ENCODE measurements at regions not wholly inside any gene's neighbourhood (a gene's known extent, or its start where the extent isn't known, plus 50 kb on each side); places are given as distances from the start of the nearest gene placed in this dataset.

- no peak for DNase-seq (ENCODE audit: low read depth)
- TF ChIP-seq, protein P1, sequence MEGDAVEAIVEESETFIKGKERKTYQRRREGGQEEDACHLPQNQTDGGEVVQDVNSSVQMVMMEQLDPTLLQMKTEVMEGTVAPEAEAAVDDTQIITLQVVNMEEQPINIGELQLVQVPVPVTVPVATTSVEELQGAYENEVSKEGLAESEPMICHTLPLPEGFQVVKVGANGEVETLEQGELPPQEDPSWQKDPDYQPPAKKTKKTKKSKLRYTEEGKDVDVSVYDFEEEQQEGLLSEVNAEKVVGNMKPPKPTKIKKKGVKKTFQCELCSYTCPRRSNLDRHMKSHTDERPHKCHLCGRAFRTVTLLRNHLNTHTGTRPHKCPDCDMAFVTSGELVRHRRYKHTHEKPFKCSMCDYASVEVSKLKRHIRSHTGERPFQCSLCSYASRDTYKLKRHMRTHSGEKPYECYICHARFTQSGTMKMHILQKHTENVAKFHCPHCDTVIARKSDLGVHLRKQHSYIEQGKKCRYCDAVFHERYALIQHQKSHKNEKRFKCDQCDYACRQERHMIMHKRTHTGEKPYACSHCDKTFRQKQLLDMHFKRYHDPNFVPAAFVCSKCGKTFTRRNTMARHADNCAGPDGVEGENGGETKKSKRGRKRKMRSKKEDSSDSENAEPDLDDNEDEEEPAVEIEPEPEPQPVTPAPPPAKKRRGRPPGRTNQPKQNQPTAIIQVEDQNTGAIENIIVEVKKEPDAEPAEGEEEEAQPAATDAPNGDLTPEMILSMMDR (IDR thresholded peaks at IDR 0.05; ENCODE audit: control insufficient read depth, extremely low read depth, insufficient read depth) = no peak
- H3K4me3 ChIP-seq (ENCODE audit: low read depth, low read length) = no peak overlapping the region
Measured at GRCh38 chr3:106830334-106830733, 546.9 kb upstream of the CCDC54 start.

DNA sequence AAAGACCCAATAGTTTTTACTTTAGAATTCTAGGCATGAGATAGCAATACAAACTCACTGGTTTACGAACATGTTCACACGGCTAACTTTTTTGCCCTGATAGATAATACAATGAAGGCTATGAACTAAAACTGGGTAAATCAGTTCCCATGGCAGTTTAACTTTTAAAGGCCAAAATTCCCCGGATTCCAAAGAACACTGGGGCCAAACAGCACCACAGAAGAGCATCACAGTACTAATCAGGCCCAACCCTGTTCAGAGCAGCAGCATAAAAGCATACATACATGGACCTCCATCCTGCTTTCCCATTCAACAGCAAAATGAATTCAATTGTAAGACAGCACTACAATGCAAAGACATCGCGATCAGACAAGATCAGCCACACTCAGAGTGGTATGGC lies 540.3 kb upstream of the CCDC54 start:
- TF ChIP-seq, protein P1 (IDR thresholded peaks at IDR 0.05; ENCODE audit: control insufficient read depth, extremely low read depth, insufficient read depth) = no peak
- H3K4me3 ChIP-seq (ENCODE audit: low read depth, low read length) = no peak overlapping the region
- DNase-seq (ENCODE audit: low read depth) = no peak

- TF ChIP-seq, protein P1 (IDR thresholded peaks at IDR 0.05; ENCODE audit: control insufficient read depth, extremely low read depth, insufficient read depth) = no peak
- no peak overlapping the region for H3K4me3 ChIP-seq (ENCODE audit: low read depth, low read length)
- DNase-seq (ENCODE audit: low read depth) = no peak
Measured at GRCh38 chr3:106837616-106838015, 539.6 kb upstream of the CCDC54 start.

- no peak overlapping the region for H3K4me3 ChIP-seq (ENCODE audit: low read depth, low read length)
- DNase-seq (ENCODE audit: low read depth) = peak; percentile 21
- TF ChIP-seq, protein P1 (IDR thresholded peaks at IDR 0.05; ENCODE audit: control insufficient read depth, extremely low read depth, insufficient read depth) = no peak
Measured at GRCh38 chr3:106839576-106840280, 537.5 kb upstream of the CCDC54 start.

DNA sequence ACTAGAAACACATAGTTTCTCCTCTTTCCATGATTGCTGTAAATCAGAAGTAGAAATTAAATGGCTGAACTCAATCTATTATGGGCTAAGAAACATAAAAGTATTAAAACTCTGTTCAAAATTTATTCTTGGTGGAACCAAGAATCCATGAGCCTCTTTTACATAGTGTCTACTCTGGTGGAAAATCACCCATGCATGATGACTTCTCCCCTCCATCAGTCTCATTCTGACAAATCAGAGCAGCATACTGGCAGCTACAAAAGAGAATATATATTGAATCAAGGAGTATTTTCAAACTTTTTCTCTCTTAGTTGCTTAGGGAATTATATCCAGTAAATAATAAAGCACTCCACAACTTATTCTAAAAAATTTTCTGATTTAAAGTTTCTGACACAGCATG lies 536.9 kb upstream of the CCDC54 start:
- no peak for DNase-seq (ENCODE audit: low read depth)
- TF ChIP-seq, protein P1 (IDR thresholded peaks at IDR 0.05; ENCODE audit: control insufficient read depth, extremely low read depth, insufficient read depth) = no peak
- H3K4me3 ChIP-seq (ENCODE audit: low read depth, low read length) = no peak overlapping the region

DNA sequence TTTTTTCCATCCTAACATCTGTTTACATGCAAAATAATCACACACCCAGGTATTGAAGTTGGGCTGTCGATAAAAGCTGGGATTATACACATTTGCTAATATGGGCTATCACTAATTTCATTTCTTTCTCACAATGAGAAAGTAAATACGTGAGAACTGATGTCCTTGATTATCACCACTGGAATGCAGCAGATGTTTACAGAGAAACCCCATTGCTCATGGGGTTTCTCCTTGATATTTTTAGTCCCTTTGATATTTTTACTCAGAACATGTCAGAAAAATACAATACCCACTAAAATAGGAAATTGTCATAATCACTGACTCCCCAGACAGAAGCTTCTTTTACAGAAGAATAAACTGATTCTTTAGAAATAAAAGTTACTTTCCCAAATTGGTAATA lies 535.1 kb upstream of the CCDC54 start:
- no peak for DNase-seq (ENCODE audit: low read depth)
- TF ChIP-seq, protein P1 (IDR thresholded peaks at IDR 0.05; ENCODE audit: control insufficient read depth, extremely low read depth, insufficient read depth) = no peak
- H3K4me3 ChIP-seq (ENCODE audit: low read depth, low read length) = no peak overlapping the region

GRCh38 chr3:106844638-106845037 lies 532.6 kb upstream of the CCDC54 start:
- H3K4me3 ChIP-seq (ENCODE audit: low read depth, low read length) = no peak overlapping the region
- no peak for DNase-seq (ENCODE audit: low read depth)
- TF ChIP-seq, protein P1 (IDR thresholded peaks at IDR 0.05; ENCODE audit: control insufficient read depth, extremely low read depth, insufficient read depth) = no peak

All from LNCaP clone FGC (cell line).